H1 (cell line): ENCODE measurements at regions not wholly inside any gene's neighbourhood (a gene's known extent, or its start where the extent isn't known, plus 50 kb on each side); places are given as distances from the start of the nearest gene placed in this dataset.

Source experiments
- CTCF ChIA-PET: fragments of 300-600 bp; sonication (Branson Sonifier 250); formaldehyde crosslinking; loops from one replicate; lab custom pipeline; 2021; ENCODE audit not compliant: partially characterized antibody; lab: Charles Lee
- POLR2A ChIA-PET: fragments of 300-600 bp; sonication (Branson Sonifier 250); formaldehyde crosslinking; loops from one replicate; lab custom pipeline; 2021; ENCODE audit warnings: inconsistent platforms; ENCODE audit not compliant: partially characterized antibody; lab: Charles Lee
- DNase-seq, 2 experiments: peaks; one replicate each; pipeline versions ENCODE4 v3.0.0 to v3.0.0-alpha.2; 2010 to 2022; ENCODE audit warnings: low spot score in 2 of 2, low read depth in 1 of 2, mixed read lengths in 1 of 2
- FAIRE-seq: peaks from 2 replicates; lab custom pipeline; 2011; peaks lifted over from hg19 to GRCh38; lab: Jason Lieb, UNC
- H2AFZ ChIP-seq: 2 replicates; pipeline ENCODE4 v1.8.1; 2012; ENCODE audit warnings: low read length, inconsistent platforms
- H2AK5ac ChIP-seq: 2 replicates; pipeline ENCODE4 v1.6.1; 2013; ENCODE audit warnings: low read depth, low read length
- H2BK120ac ChIP-seq: replicated peaks from 2 replicates; pipeline ENCODE3; 2013; ENCODE audit warnings: low read depth, low read length, inconsistent platforms
- H2BK12ac ChIP-seq: 2 replicates; pipeline ENCODE4 v1.6.1; 2013; ENCODE audit warnings: low read depth, low read length
- H2BK15ac ChIP-seq: 2 replicates; pipeline ENCODE4 v1.6.1; 2013; ENCODE audit warnings: low read length
- H2BK20ac ChIP-seq: 2 replicates; pipeline ENCODE4 v1.6.1; 2013; ENCODE audit warnings: low read length
- H2BK5ac ChIP-seq: 2 replicates; pipeline ENCODE4 v1.6.1; 2013; ENCODE audit warnings: low read depth, low read length
- H3K14ac ChIP-seq: 2 replicates; pipeline ENCODE4 v1.6.1; 2013; ENCODE audit warnings: inconsistent platforms; ENCODE audit not compliant: insufficient read length
- H3K18ac ChIP-seq: 2 replicates; pipeline ENCODE4 v1.6.1; 2013; ENCODE audit warnings: low read length; ENCODE audit errors: extremely low read depth
- H3K23ac ChIP-seq: 2 replicates; pipeline ENCODE4 v1.6.1; 2013; ENCODE audit warnings: inconsistent platforms; ENCODE audit not compliant: insufficient read length
- H3K23me2 ChIP-seq: 2 replicates; pipeline ENCODE4 v1.6.1; 2013; ENCODE audit warnings: low read depth, low read length
- H3K27ac ChIP-seq: 2 replicates; pipeline ENCODE4 v1.6.1; 2011; ENCODE audit warnings: low read depth, low read length, inconsistent platforms
- H3K27me3 ChIP-seq, 4 experiments: replicated peaks in 1 of 4; 1 replicate in 1 of 4; 2 replicates in 3 of 4; pipeline versions ENCODE4 v1.6.1 to v1.8.1; 2011 to 2013; ENCODE audit warnings: low read length in 3 of 4, mild to moderate bottlenecking in 3 of 4, inconsistent platforms in 2 of 4, mixed read lengths in 2 of 4, moderate library complexity in 1 of 4; ENCODE audit not compliant: control insufficient read depth in 3 of 4, insufficient read depth in 3 of 4; ENCODE audit errors: extremely low read depth in 1 of 4
- H3K36me3 ChIP-seq, 4 experiments: 2 replicates each; pipeline versions ENCODE4 v1.6.1 to v1.8.1; 2011 to 2013; ENCODE audit warnings: mild to moderate bottlenecking in 4 of 4, low read length in 3 of 4, moderate library complexity in 2 of 4, control low read depth in 1 of 4, inconsistent platforms in 1 of 4; ENCODE audit not compliant: insufficient read depth in 4 of 4, control insufficient read depth in 2 of 4
- H3K4ac ChIP-seq: replicated peaks from 2 replicates; pipeline ENCODE3; 2013; ENCODE audit warnings: low read length, low read depth, mixed read lengths, inconsistent platforms; ENCODE audit not compliant: insufficient read length
- H3K4me1 ChIP-seq, 4 experiments: replicated peaks in 1 of 4; 1 replicate in 1 of 4; 2 replicates in 3 of 4; pipeline versions ENCODE4 v1.6.1 to v1.8.1; 2011 to 2013; ENCODE audit warnings: low read length in 3 of 4, inconsistent platforms in 2 of 4, mixed read lengths in 1 of 4; ENCODE audit not compliant: insufficient read depth in 4 of 4, control insufficient read depth in 3 of 4
- H3K4me2 ChIP-seq, 2 experiments: 2 replicates each; pipeline versions ENCODE4 v1.6.1 to v1.8.1; 2011 to 2013; ENCODE audit warnings: low read depth in 2 of 2, low read length in 2 of 2, control low read depth in 1 of 2, inconsistent platforms in 1 of 2, mild to moderate bottlenecking in 1 of 2; ENCODE audit not compliant: insufficient read depth in 1 of 2
- H3K4me3 ChIP-seq, 4 experiments: fragments of 200-600, 300-600 bp in 1 of 4; sonication (generic), shearing (Covaris generic), sonication (Bioruptor Twin) in 1 of 4; 2 replicates each; pipeline versions ENCODE4 v1.5.1 to v1.8.1; 2011 to 2016; ENCODE audit warnings: low read length in 4 of 4, low read depth in 3 of 4, control low read depth in 2 of 4, inconsistent platforms in 2 of 4, mild to moderate bottlenecking in 2 of 4, mixed read lengths in 1 of 4, moderate library complexity in 1 of 4; ENCODE audit not compliant: insufficient read depth in 2 of 4; ENCODE audit errors: extremely low read depth in 1 of 4
- H3K56ac ChIP-seq: replicated peaks from 2 replicates; pipeline ENCODE3; 2013; ENCODE audit warnings: low read depth, mild to moderate bottlenecking, mixed read lengths, low read length, inconsistent platforms; ENCODE audit not compliant: insufficient read length
- H3K79me1 ChIP-seq: 2 replicates; pipeline ENCODE4 v1.6.1; 2013; ENCODE audit warnings: low read depth, low read length, control low read depth
- H3K79me2 ChIP-seq, 2 experiments: 2 replicates each; pipeline versions ENCODE4 v1.6.1 to v1.8.1; 2012 to 2013; ENCODE audit warnings: low read length in 2 of 2, mild to moderate bottlenecking in 2 of 2, inconsistent platforms in 1 of 2; ENCODE audit not compliant: insufficient read depth in 2 of 2, control insufficient read depth in 1 of 2
- H3K9ac ChIP-seq, 4 experiments: replicated peaks in 1 of 4; 1 replicate in 1 of 4; 2 replicates in 3 of 4; pipeline versions ENCODE4 v1.6.1 to v1.8.1; 2011 to 2013; ENCODE audit warnings: low read depth in 3 of 4, low read length in 3 of 4, control low read depth in 2 of 4, mild to moderate bottlenecking in 2 of 4, moderate library complexity in 2 of 4, inconsistent platforms in 1 of 4; ENCODE audit errors: extremely low read depth in 1 of 4
- H3K9me3 ChIP-seq, 2 experiments: 2 replicates each; pipeline versions ENCODE4 v1.6.1 to v1.8.1; 2012 to 2013; ENCODE audit warnings: mild to moderate bottlenecking in 2 of 2, moderate library complexity in 2 of 2, control low read depth in 1 of 2, inconsistent platforms in 1 of 2, low read depth in 1 of 2, low read length in 1 of 2, mixed read lengths in 1 of 2; ENCODE audit not compliant: insufficient read depth in 2 of 2
- H4K20me1 ChIP-seq, 2 experiments: replicated peaks in 1 of 2; 2 replicates each; pipeline versions ENCODE3 to v1.8.1; 2011 to 2013; ENCODE audit warnings: inconsistent platforms in 2 of 2, low read length in 2 of 2, mild to moderate bottlenecking in 1 of 2; ENCODE audit not compliant: insufficient read depth in 2 of 2, control insufficient read depth in 1 of 2
- H4K5ac ChIP-seq: 2 replicates; pipeline ENCODE4 v1.6.1; 2013; ENCODE audit warnings: low read length, low read depth, mixed read lengths, inconsistent platforms; ENCODE audit not compliant: insufficient read length
- H4K8ac ChIP-seq: 2 replicates; pipeline ENCODE4 v1.8.0; 2013; ENCODE audit warnings: mild to moderate bottlenecking, moderate library complexity, low read length, inconsistent platforms; ENCODE audit not compliant: insufficient read depth; ENCODE audit errors: extremely low read depth
- H4K91ac ChIP-seq: replicated peaks from 2 replicates; pipeline ENCODE3; 2013; ENCODE audit warnings: low read length, mixed read lengths, inconsistent platforms; ENCODE audit not compliant: insufficient read length
- ASH2L ChIP-seq: fragments of 200-600, 300-600 bp; sonication (generic); IDR thresholded peaks from one replicate; pipeline ENCODE4 v1.7.1; 2017; ENCODE audit warnings: low read length
- ATF2 ChIP-seq: IDR thresholded peaks from 2 replicates; pipeline ENCODE4 v1.6.1; 2012; ENCODE audit warnings: low read length, inconsistent platforms
- CHD1 ChIP-seq: IDR thresholded peaks from 2 replicates; pipeline ENCODE4 v1.6.1; 2012; ENCODE audit warnings: low read depth, low read length, improper control_type of control experiment
- HDAC2 ChIP-seq, 2 experiments: fragments of 300-600 bp in 1 of 2; sonication (generic) in 1 of 2; IDR thresholded peaks; 2 replicates each; pipeline ENCODE4 v1.6.1; 2011 to 2012; ENCODE audit warnings: low read depth in 2 of 2, low read length in 2 of 2, mild to moderate bottlenecking in 2 of 2, moderate library complexity in 2 of 2, borderline replicate concordance in 1 of 2, inconsistent platforms in 1 of 2
- JUN ChIP-seq: IDR thresholded peaks from 2 replicates; pipeline ENCODE4 v1.6.1; 2011; ENCODE audit warnings: low read depth, mild to moderate bottlenecking, improper control_type of control experiment, low read length
- JUND ChIP-seq: IDR thresholded peaks from 2 replicates; pipeline ENCODE4 v1.6.1; 2011; ENCODE audit warnings: mild to moderate bottlenecking, improper control_type of control experiment, low read length
- KDM5A ChIP-seq: fragments of 200-600 bp; IDR thresholded peaks from 2 replicates; pipeline ENCODE4 v1.7.1; 2012; ENCODE audit warnings: mild to moderate bottlenecking, low read length, inconsistent platforms, mixed read lengths
- MAFK ChIP-seq: IDR thresholded peaks from 2 replicates; pipeline ENCODE4 v1.6.1; 2012; ENCODE audit warnings: low read depth, mild to moderate bottlenecking, improper control_type of control experiment, low read length
- POLR2AphosphoS5 ChIP-seq: IDR thresholded peaks from 2 replicates; pipeline ENCODE4 v1.6.1; 2011; ENCODE audit warnings: low read depth, low read length
- RBBP5 ChIP-seq: IDR thresholded peaks from 2 replicates; pipeline ENCODE4 v1.7.1; 2012; ENCODE audit warnings: low read depth, mild to moderate bottlenecking, inconsistent platforms, low read length, moderate library complexity, borderline replicate concordance
- TBP ChIP-seq: IDR thresholded peaks from 2 replicates; pipeline ENCODE4 v1.6.1; 2011; ENCODE audit warnings: low read depth, low read length, improper control_type of control experiment
- TCF12 ChIP-seq: IDR thresholded peaks from 2 replicates; pipeline ENCODE4 v1.6.1; 2011; ENCODE audit warnings: low read depth, mild to moderate bottlenecking, low read length
- WGBS, 2 experiments: shearing (Covaris generic) in 1 of 2; methylation state at CpG; one replicate each; pipeline versions ENCODE4 v1.1.6 to v1.1.7; 2013 to 2015; ENCODE audit warnings: low lambda C conversion rate in 2 of 2, mixed read lengths in 2 of 2, inconsistent platforms in 1 of 2, low coverage in 1 of 2, missing lambda C conversion rate in 1 of 2; ENCODE audit not compliant: insufficient replicate concordance in 2 of 2, insufficient coverage in 1 of 2, insufficient read length in 1 of 2; ENCODE audit errors: extremely low coverage in 1 of 2, missing lambda C conversion rate in 1 of 2; 5-methylcytosine and 5-hydroxymethylcytosine counted together

- Histone ChIP-seq H3K18ac (no peak overlapping the region), H3K79me2 (no peaks in the 10 kb centered on the region), H2BK12ac (no peak overlapping the region), H3K14ac (no peak overlapping the region), H3K27me3 (no peaks in the 10 kb centered on the region), H3K4me2 (no peak overlapping the region), H3K27ac (no peak overlapping the region), H3K56ac (no peak overlapping the region), H4K8ac (no peak overlapping the region), H2BK5ac (no peak overlapping the region), H4K91ac (no peak overlapping the region), H2AK5ac (no peak overlapping the region), H3K36me3 (no peaks in the 10 kb centered on the region), H2BK15ac (no peak overlapping the region), H3K23ac (no peak overlapping the region), H3K4ac (no peak overlapping the region), H3K4me1 (peaks cover 0 to 5% (median 1%) of the 10 kb centered on the region in 4 experiments; a peak in 3 of 7 replicates), H4K5ac (no peak overlapping the region), H2AFZ (0 out of 2 replicates have a peak overlapping the region, but pooled peaks have one; percentile 45), H4K20me1 (no peaks in the 10 kb centered on the region), H3K23me2 (no peaks in the 10 kb centered on the region), H3K4me3 (no peak overlapping the region), H2BK120ac (no peak overlapping the region), H3K9ac (no peak overlapping the region), H3K79me1 (no peaks in the 10 kb centered on the region), H2BK20ac (no peak overlapping the region), H3K9me3 (no peaks in the 10 kb centered on the region)
- CTCF ChIA-PET: interaction anchor here (0.8 to 1.4 kb wide), 2 partner anchors 12 to 19 kb away, joined by 3 read pairs; no protein-coding TSS in a partner anchor
- no peak for DNase-seq
- WGBS, 2 experiments: 73% methylated on average over 7 of the region's 7 CpGs; no CpG with 5 or more reads in 1 of the 2 experiments
- no peak for FAIRE-seq
- POLR2A ChIA-PET: no interaction called here
- no peak for TF ChIP-seq POLR2AphosphoS5
- no peak for TF ChIP-seq RBBP5
- TF ChIP-seq KDM5A: no peak
- no peak for TF ChIP-seq TCF12
- TF ChIP-seq ATF2: no peak
- no peak for TF ChIP-seq JUND
- TF ChIP-seq HDAC2 (IDR thresholded peaks at IDR 0.05; ENCODE audit: borderline replicate concordance in 1 of 2, low read depth in 2 of 2, low read length in 2 of 2): no peak
- TF ChIP-seq MAFK: no peak
- TF ChIP-seq TBP: no peak
- no peak for TF ChIP-seq CHD1
- TF ChIP-seq JUN: no peak
- TF ChIP-seq ASH2L: no peak
Observed at GRCh38 chr4:108333353-108333942, 164.7 kb upstream of the LEF1 start.
